ENCODE measurements at regions not wholly inside any gene's neighbourhood (a gene's known extent, or its start where the extent isn't known, plus 50 kb on each side); places are given as distances from the start of the nearest gene placed in this dataset.

- Mint-ChIP-seq H3K4me3 (ENCODE audit: unreplicated experiment) (no peak overlapping the region), H3K36me3 (ENCODE audit: low read depth) (no peaks in the 10 kb centered on the region), H3K27ac (ENCODE audit: unreplicated experiment) (no peak overlapping the region), H3K4me1 (ENCODE audit: low read depth) (no peaks in the 10 kb centered on the region), H3K27me3 (ENCODE audit: low read depth) (no peaks in the 10 kb centered on the region), H3K9me3 (ENCODE audit: low read depth) (peaks cover 11% of the 10 kb centered on the region)
- DNase-seq (ENCODE audit: low spot score): no peak
- TF ChIP-seq, protein P1, sequence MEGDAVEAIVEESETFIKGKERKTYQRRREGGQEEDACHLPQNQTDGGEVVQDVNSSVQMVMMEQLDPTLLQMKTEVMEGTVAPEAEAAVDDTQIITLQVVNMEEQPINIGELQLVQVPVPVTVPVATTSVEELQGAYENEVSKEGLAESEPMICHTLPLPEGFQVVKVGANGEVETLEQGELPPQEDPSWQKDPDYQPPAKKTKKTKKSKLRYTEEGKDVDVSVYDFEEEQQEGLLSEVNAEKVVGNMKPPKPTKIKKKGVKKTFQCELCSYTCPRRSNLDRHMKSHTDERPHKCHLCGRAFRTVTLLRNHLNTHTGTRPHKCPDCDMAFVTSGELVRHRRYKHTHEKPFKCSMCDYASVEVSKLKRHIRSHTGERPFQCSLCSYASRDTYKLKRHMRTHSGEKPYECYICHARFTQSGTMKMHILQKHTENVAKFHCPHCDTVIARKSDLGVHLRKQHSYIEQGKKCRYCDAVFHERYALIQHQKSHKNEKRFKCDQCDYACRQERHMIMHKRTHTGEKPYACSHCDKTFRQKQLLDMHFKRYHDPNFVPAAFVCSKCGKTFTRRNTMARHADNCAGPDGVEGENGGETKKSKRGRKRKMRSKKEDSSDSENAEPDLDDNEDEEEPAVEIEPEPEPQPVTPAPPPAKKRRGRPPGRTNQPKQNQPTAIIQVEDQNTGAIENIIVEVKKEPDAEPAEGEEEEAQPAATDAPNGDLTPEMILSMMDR (IDR thresholded peaks at IDR 0.05): no peak
These were observed 517.2 kb downstream of the NR4A2 start for GRCh38 chr2:155815275-155815674.

DNA sequence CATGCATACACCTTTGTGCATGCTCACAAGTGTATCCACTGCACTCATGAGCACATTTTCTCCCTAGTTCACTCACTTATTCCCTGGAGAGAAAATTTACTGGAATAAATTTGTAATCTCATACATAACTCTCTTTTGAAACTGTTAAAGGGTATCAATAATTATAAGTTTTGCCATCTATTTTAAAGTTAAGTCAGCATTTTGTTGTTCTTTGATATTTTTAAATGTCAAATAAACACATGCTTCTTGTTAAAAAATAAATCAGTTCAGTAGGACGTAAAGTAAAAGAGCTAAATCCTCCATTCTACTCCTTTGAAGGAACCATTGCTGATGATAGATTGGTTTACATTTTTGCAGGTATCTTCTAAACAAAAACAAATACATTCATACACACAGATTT lies 522.1 kb downstream of the NR4A2 start:
- DNase-seq (ENCODE audit: low spot score): no peak
- H3K27ac Mint-ChIP-seq (ENCODE audit: unreplicated experiment): no peak overlapping the region
- no peak overlapping the region for H3K4me3 Mint-ChIP-seq (ENCODE audit: unreplicated experiment)
- H3K27me3 Mint-ChIP-seq (ENCODE audit: low read depth): no peaks in the 10 kb centered on the region
- TF ChIP-seq, protein P1 (IDR thresholded peaks at IDR 0.05): no peak
- H3K4me1 Mint-ChIP-seq (ENCODE audit: low read depth): no peaks in the 10 kb centered on the region
- no peaks in the 10 kb centered on the region for H3K36me3 Mint-ChIP-seq (ENCODE audit: low read depth)
- H3K9me3 Mint-ChIP-seq (ENCODE audit: low read depth): no peaks in the 10 kb centered on the region

- Mint-ChIP-seq H3K4me3 (ENCODE audit: unreplicated experiment) (no peak overlapping the region), H3K27ac (ENCODE audit: unreplicated experiment) (no peak overlapping the region), H3K9me3 (ENCODE audit: low read depth) (no peaks in the 10 kb centered on the region), H3K27me3 (ENCODE audit: low read depth) (no peaks in the 10 kb centered on the region), H3K36me3 (ENCODE audit: low read depth) (no peaks in the 10 kb centered on the region), H3K4me1 (ENCODE audit: low read depth) (no peaks in the 10 kb centered on the region)
- no peak for DNase-seq (ENCODE audit: low spot score)
- TF ChIP-seq, protein P1 (IDR thresholded peaks at IDR 0.05): no peak
These were observed 529.6 kb downstream of the NR4A2 start for GRCh38 chr2:155802888-155803287.

- no peaks in the 10 kb centered on the region for H3K27me3 Mint-ChIP-seq (ENCODE audit: low read depth)
- H3K36me3 Mint-ChIP-seq (ENCODE audit: low read depth): peaks cover 6% of the 10 kb centered on the region
- no peak for DNase-seq (ENCODE audit: low spot score)
- no peak overlapping the region for H3K4me3 Mint-ChIP-seq (ENCODE audit: unreplicated experiment)
- no peak overlapping the region for H3K27ac Mint-ChIP-seq (ENCODE audit: unreplicated experiment)
- peaks cover 36% of the 10 kb centered on the region for H3K9me3 Mint-ChIP-seq (ENCODE audit: low read depth)
- H3K4me1 Mint-ChIP-seq (ENCODE audit: low read depth): no peaks in the 10 kb centered on the region
- TF ChIP-seq, protein P1 (IDR thresholded peaks at IDR 0.05): no peak
These were observed 539.9 kb downstream of the NR4A2 start for GRCh38 chr2:155792666-155793065.

- no peak overlapping the region for H3K4me3 Mint-ChIP-seq (ENCODE audit: unreplicated experiment)
- H3K4me1 Mint-ChIP-seq (ENCODE audit: low read depth): peaks cover 6% of the 10 kb centered on the region
- DNase-seq (ENCODE audit: low spot score): no peak
- no peaks in the 10 kb centered on the region for H3K27me3 Mint-ChIP-seq (ENCODE audit: low read depth)
- no peaks in the 10 kb centered on the region for H3K36me3 Mint-ChIP-seq (ENCODE audit: low read depth)
- peak overlapping the region; percentile 68 for H3K27ac Mint-ChIP-seq (ENCODE audit: unreplicated experiment)
- H3K9me3 Mint-ChIP-seq (ENCODE audit: low read depth): peaks cover 7% of the 10 kb centered on the region
- TF ChIP-seq, protein P1 (IDR thresholded peaks at IDR 0.05): no peak
These were observed 562.0 kb downstream of the NR4A2 start for GRCh38 chr2:155770516-155770915.

All from chondrocyte (in vitro differentiated cells).